K562 (cell line): ENCODE measurements at regions not wholly inside any gene's neighbourhood (a gene's known extent, or its start where the extent isn't known, plus 50 kb on each side); places are given as distances from the start of the nearest gene placed in this dataset.

ENCODE experiments used
- ATAC-seq: fragments of 200-7000 bp; cut with Tn5 transposase; 3 replicates; pipeline ENCODE4 v1.9.1; 2020; ENCODE audit warnings: moderate library complexity
- BruUV-seq: library from RNA; stranded (reverse); fragments of 400-500 nt; replicated peaks from 2 replicates; lab custom pipeline; 2021; lab: Mats Ljungman, UMichigan
- CTCF ChIA-PET: fragments of 300-600 bp; formaldehyde crosslinking; extraction: SDS; loops from one replicate; lab custom pipeline; 2021; ENCODE audit warnings: low intra/inter-chr PET ratio; lab: Yijun Ruan, JAX
- POLR2A ChIA-PET: fragments of 300-600, 350-650 bp; sonication (Branson Sonifier 250); formaldehyde crosslinking; extraction: SDS; loops from one replicate; lab custom pipeline; 2021; ENCODE audit warnings: antibody characterized with exemption, inconsistent platforms; lab: Yijun Ruan, JAX
- DNase-seq, 4 experiments: peaks; one replicate each; pipeline versions ENCODE4 v3.0.0 to v3.0.0-alpha.2; 2011 to 2018; ENCODE audit warnings: low spot score in 3 of 4, mixed read lengths in 3 of 4; ENCODE audit errors: extremely low read depth in 1 of 4
- FAIRE-seq: peaks from 2 replicates; lab custom pipeline; 2011; peaks lifted over from hg19 to GRCh38; lab: Jason Lieb, UNC
- H2AFZ ChIP-seq: 2 replicates; pipeline ENCODE4 v1.6.0; 2011; ENCODE audit warnings: low read depth, low read length, control low read depth, inconsistent platforms
- H3K27ac ChIP-seq: fragments of 200-600 bp; 3 replicates; pipeline ENCODE4 v1.8.0; 2011; ENCODE audit warnings: low read depth, mild to moderate bottlenecking, control low read depth, inconsistent platforms, low read length, moderate library complexity, mixed read lengths; ENCODE audit errors: extremely low read depth
- H3K27me3 ChIP-seq, 2 experiments: fragments of 300-600 bp in 1 of 2; 2 replicates in 1 of 2; 3 replicates in 1 of 2; pipeline versions ENCODE4 v1.6.0 to v1.8.0; 2011; ENCODE audit warnings: inconsistent platforms in 2 of 2, low read length in 2 of 2, mild to moderate bottlenecking in 1 of 2, mixed read lengths in 1 of 2, moderate library complexity in 1 of 2; ENCODE audit not compliant: control insufficient read depth in 2 of 2, insufficient read depth in 2 of 2
- H3K36me3 ChIP-seq: fragments of 300-600 bp; 3 replicates; pipeline ENCODE4 v1.8.0; 2011; ENCODE audit warnings: mild to moderate bottlenecking, low read length, inconsistent platforms; ENCODE audit not compliant: control insufficient read depth, insufficient read depth
- H3K4me1 ChIP-seq, 2 experiments: fragments of 200-600 bp in 1 of 2; replicated peaks in 1 of 2; 2 replicates in 1 of 2; 3 replicates in 1 of 2; pipeline versions ENCODE4 v1.5.1 to v1.8.0; 2011; ENCODE audit warnings: inconsistent platforms in 2 of 2, low read length in 2 of 2, mild to moderate bottlenecking in 1 of 2, mixed read lengths in 1 of 2, moderate library complexity in 1 of 2; ENCODE audit not compliant: control insufficient read depth in 2 of 2, insufficient read depth in 2 of 2
- H3K4me2 ChIP-seq: 2 replicates; pipeline ENCODE4 v1.6.1; 2011; ENCODE audit warnings: low read length, control low read depth, inconsistent platforms, mixed read lengths; ENCODE audit not compliant: insufficient read depth
- H3K4me3 ChIP-seq: fragments of 200-600 bp; sonication (generic), shearing (Covaris generic); 2 replicates; pipeline ENCODE4 v1.5.1; 2016; ENCODE audit warnings: control low read depth, inconsistent platforms
- H3K79me2 ChIP-seq: fragments of 200-600 bp; 3 replicates; pipeline ENCODE4 v1.8.0; 2011; ENCODE audit warnings: low read length, inconsistent platforms; ENCODE audit not compliant: control insufficient read depth, insufficient read depth
- H3K9ac ChIP-seq, 2 experiments: 2 replicates each; pipeline versions ENCODE4 v1.6.0 to v1.6.1; 2011; ENCODE audit warnings: low read depth in 2 of 2, low read length in 2 of 2, control low read depth in 1 of 2, inconsistent platforms in 1 of 2, mild to moderate bottlenecking in 1 of 2, mixed read lengths in 1 of 2; ENCODE audit not compliant: insufficient read depth in 1 of 2
- H3K9me1 ChIP-seq: one replicate; pipeline ENCODE4 v1.6.0; 2011; ENCODE audit warnings: inconsistent platforms, mild to moderate bottlenecking, low read length, moderate library complexity; ENCODE audit not compliant: control insufficient read depth, insufficient read depth
- H3K9me3 ChIP-seq: replicated peaks from 2 replicates; pipeline ENCODE4 v1.5.1; 2011; ENCODE audit warnings: low read depth, low read length, inconsistent platforms; ENCODE audit not compliant: control insufficient read depth, insufficient read depth
- H4K20me1 ChIP-seq: replicated peaks from 2 replicates; pipeline ENCODE4 v1.6.1; 2011; ENCODE audit warnings: low read length, inconsistent platforms, mixed read lengths; ENCODE audit not compliant: control insufficient read depth, insufficient read depth
- BRF2 ChIP-seq: IDR thresholded peaks from 3 replicates; pipeline ENCODE4 v1.6.1; 2011; ENCODE audit warnings: borderline replicate concordance, mild to moderate bottlenecking; ENCODE audit not compliant: insufficient read length, insufficient read depth
- CBFA2T2 ChIP-seq: fragments of 450-650 bp; conservative IDR thresholded peaks from 2 replicates; pipeline ENCODE4 v1.6.1; 2017; ENCODE audit warnings: mild to moderate bottlenecking
- CHD2 ChIP-seq: IDR thresholded peaks from 2 replicates; pipeline ENCODE4 v1.6.1; 2011; ENCODE audit warnings: low read depth, low read length
- HMG20A ChIP-seq: fragments of 450-650 bp; formaldehyde crosslinking; conservative IDR thresholded peaks from 2 replicates; pipeline ENCODE4 v1.4.0; 2020; ENCODE audit warnings: mild to moderate bottlenecking, mixed read lengths
- RBM34 ChIP-seq: fragments of 200-400 bp; formaldehyde crosslinking; IDR thresholded peaks from 2 replicates; pipeline ENCODE4 v1.6.1; 2018; ENCODE audit warnings: low read length, borderline replicate concordance; ENCODE audit not compliant: insufficient read depth
- SIN3A ChIP-seq, 2 experiments: fragments of 150-350 bp in 1 of 2; IDR thresholded peaks; 2 replicates each; pipeline ENCODE4 v1.6.1; 2011 to 2016; ENCODE audit warnings: borderline replicate concordance in 2 of 2, low read depth in 2 of 2, low read length in 2 of 2, mild to moderate bottlenecking in 2 of 2, moderate library complexity in 2 of 2; ENCODE audit not compliant: control insufficient read depth in 1 of 2
- SP2 ChIP-seq: IDR thresholded peaks from 2 replicates; pipeline ENCODE4 v1.6.1; 2011; ENCODE audit warnings: mild to moderate bottlenecking, low read depth, low read length, moderate library complexity; ENCODE audit not compliant: poor library complexity, severe bottlenecking; ENCODE audit errors: extremely low read depth
- SRSF3 ChIP-seq: fragments of 200-400 bp; formaldehyde crosslinking; IDR thresholded peaks from 2 replicates; pipeline ENCODE4 v1.6.1; 2016; ENCODE audit warnings: mild to moderate bottlenecking, low read length, moderate library complexity; ENCODE audit not compliant: insufficient read depth
- ZFP30 ChIP-seq: fragments of 250-450 bp; sonication (Bioruptor Pico); IDR thresholded peaks from 2 replicates; pipeline ENCODE4 v1.8.0; 2022; ENCODE audit warnings: moderate library complexity, mild to moderate bottlenecking, inconsistent platforms, borderline replicate concordance
- ZNF24 ChIP-seq: fragments of 450-650 bp; IDR thresholded peaks from 2 replicates; pipeline ENCODE4 v1.6.1; 2016
- WGBS: fragments of 100-300 bp; shearing (Covaris generic); methylation state at CpG from one replicate; pipeline ENCODE4 v1.1.6; 2016; ENCODE audit warnings: low coverage, mixed read lengths; ENCODE audit not compliant: insufficient coverage; ENCODE audit errors: missing lambda C conversion rate; 5-methylcytosine and 5-hydroxymethylcytosine counted together
- in situ Hi-C: fragments of 300-500 bp; cut with MboI; formaldehyde crosslinking; loops from 4 replicates; pipeline ENCODE4 v1.15.0; 2018; ENCODE audit warnings: inconsistent platforms, mixed read lengths
- intact Hi-C: fragments of 100-400 bp; cut with micrococcal nuclease; formaldehyde crosslinking; loops from 2 replicates; pipeline ENCODE4 v1.14.2; 2022

GRCh38 chr4:28827866-28828265 lies 1892.3 kb upstream of the PCDH7 start:
- Histone ChIP-seq H3K79me2 (no peaks in the 10 kb centered on the region), H3K9me1 (no peaks in the 10 kb centered on the region), H2AFZ (no peak overlapping the region), H4K20me1 (no peaks in the 10 kb centered on the region), H3K4me2 (no peak overlapping the region), H3K27me3 (no peaks in the 10 kb centered on the region), H3K9ac (no peak overlapping the region), H3K4me1 (no peaks in the 10 kb centered on the region), H3K27ac (no peak overlapping the region), H3K4me3 (no peak overlapping the region), H3K9me3 (no peaks in the 10 kb centered on the region), H3K36me3 (no peaks in the 10 kb centered on the region)
- intact Hi-C loops (no loop called here), in situ Hi-C loops (no loop called here)
- CTCF ChIA-PET: no interaction called here
- BruUV-seq: no TSS peak
- ATAC-seq (no peak), FAIRE-seq (no peak), DNase-seq (no peak)
- POLR2A ChIA-PET: no interaction called here
- TF ChIP-seq BRF2 (no peak), ZNF24 (no peak), HMG20A (no peak), SP2 (no peak), SIN3A (IDR thresholded peaks at IDR 0.05; ENCODE audit: borderline replicate concordance in 2 of 2, control insufficient read depth in 1 of 2, low read depth in 2 of 2, low read length in 2 of 2) (no peak), RBM34 (no peak), ZFP30 (no peak), SRSF3 (no peak), CBFA2T2 (no peak), CHD2 (no peak)
- WGBS: 3% methylated on average over 14 of the region's 24 CpGs
